ENCODE measurements at regions not wholly inside any gene's neighbourhood (a gene's known extent, or its start where the extent isn't known, plus 50 kb on each side); places are given as distances from the start of the nearest gene placed in this dataset.

- H3K9me3 ChIP-seq: no peaks in the 10 kb centered on the region
- H3K4me1 ChIP-seq: no peaks in the 10 kb centered on the region
- no peak overlapping the region for H3K4me3 ChIP-seq
- WGBS, 4 donors: 51 to 66% (median 57%) methylated on average over 5 of the region's 5 CpGs
- intact Hi-C loops (cut with DNase I): no loop called here
- ATAC-seq (no peak), DNase-seq (no peak)
- no peak for TF ChIP-seq POLR2A (IDR thresholded peaks at IDR 0.05)
- no peak for TF ChIP-seq CTCF (IDR thresholded peaks at IDR 0.05)
- no peaks in the 10 kb centered on the region for H3K36me3 ChIP-seq
- no peaks in the 10 kb centered on the region for H3K27me3 ChIP-seq
- H3K27ac ChIP-seq: no peak overlapping the region
These were observed 105.3 kb upstream of the FOXG1 start for GRCh38 chr14:28661171-28661772.

GRCh38 chr14:28666961-28667360 lies 99.6 kb upstream of the FOXG1 start:
- H3K4me3 ChIP-seq: no peak overlapping the region
- ATAC-seq: no peak
- intact Hi-C loops (cut with DNase I): no loop called here
- H3K4me1 ChIP-seq: no peaks in the 10 kb centered on the region
- DNase-seq: no peak
- no peaks in the 10 kb centered on the region for H3K9me3 ChIP-seq
- H3K27ac ChIP-seq: no peak overlapping the region
- no peak for TF ChIP-seq CTCF (IDR thresholded peaks at IDR 0.05)
- no peak for TF ChIP-seq POLR2A (IDR thresholded peaks at IDR 0.05)
- WGBS, 4 donors: 67 to 78% (median 74%) methylated on average over 2 of the region's 2 CpGs
- H3K27me3 ChIP-seq: no peaks in the 10 kb centered on the region
- no peaks in the 10 kb centered on the region for H3K36me3 ChIP-seq

- no peaks in the 10 kb centered on the region for H3K36me3 ChIP-seq
- H3K4me3 ChIP-seq: no peak overlapping the region
- no peak overlapping the region for H3K27ac ChIP-seq
- no peak for ATAC-seq
- intact Hi-C loops (cut with DNase I): no loop called here
- WGBS, 4 donors: 17 to 36% (median 24%) methylated on average over 2 of the region's 2 CpGs
- no peaks in the 10 kb centered on the region for H3K9me3 ChIP-seq
- no peaks in the 10 kb centered on the region for H3K4me1 ChIP-seq
- TF ChIP-seq CTCF (IDR thresholded peaks at IDR 0.05): no peak
- TF ChIP-seq POLR2A (IDR thresholded peaks at IDR 0.05): no peak
- no peak for DNase-seq
- H3K27me3 ChIP-seq: no peaks in the 10 kb centered on the region
These were observed 95.2 kb upstream of the FOXG1 start for GRCh38 chr14:28671425-28671824.

GRCh38 chr14:28673056-28673455 lies 93.5 kb upstream of the FOXG1 start:
- H3K4me1 ChIP-seq: no peaks in the 10 kb centered on the region
- DNase-seq: no peak
- H3K4me3 ChIP-seq: no peak overlapping the region
- H3K9me3 ChIP-seq: no peaks in the 10 kb centered on the region
- no peak for TF ChIP-seq CTCF (IDR thresholded peaks at IDR 0.05)
- TF ChIP-seq POLR2A (IDR thresholded peaks at IDR 0.05): no peak
- no peak for ATAC-seq
- intact Hi-C loops (cut with DNase I): no loop called here
- H3K27ac ChIP-seq: no peak overlapping the region
- 68 to 84% (median 82%) methylated on average over 4 of the region's 4 CpGs for WGBS, 4 donors
- no peaks in the 10 kb centered on the region for H3K27me3 ChIP-seq
- H3K36me3 ChIP-seq: no peaks in the 10 kb centered on the region

Measured in heart left ventricle (tissue), 16 donors.